ENCODE measurements at regions not wholly inside any gene's neighbourhood (a gene's known extent, or its start where the extent isn't known, plus 50 kb on each side); places are given as distances from the start of the nearest gene placed in this dataset.

DNA sequence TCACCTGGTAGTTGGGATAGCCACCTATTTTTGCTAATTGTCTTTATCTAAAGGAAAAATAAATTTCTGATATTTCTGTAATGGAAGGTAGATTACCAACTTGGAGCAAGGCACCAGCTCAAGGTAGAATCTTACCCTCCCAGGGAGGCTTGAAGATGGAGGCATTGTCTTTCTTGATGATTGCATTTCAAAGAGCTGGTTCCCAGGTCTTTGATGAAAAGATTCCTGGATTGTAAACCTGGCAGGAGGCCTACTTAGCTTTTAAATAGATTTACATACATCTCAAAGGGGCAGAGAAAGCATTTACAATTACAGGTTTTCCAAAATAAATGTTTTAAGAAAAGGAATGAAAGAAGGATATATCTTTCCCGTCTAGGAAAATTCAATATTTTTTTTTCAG lies 729.2 kb downstream of the LRFN5 start:
- no peak for DNase-seq (ENCODE audit: low spot score)

DNA sequence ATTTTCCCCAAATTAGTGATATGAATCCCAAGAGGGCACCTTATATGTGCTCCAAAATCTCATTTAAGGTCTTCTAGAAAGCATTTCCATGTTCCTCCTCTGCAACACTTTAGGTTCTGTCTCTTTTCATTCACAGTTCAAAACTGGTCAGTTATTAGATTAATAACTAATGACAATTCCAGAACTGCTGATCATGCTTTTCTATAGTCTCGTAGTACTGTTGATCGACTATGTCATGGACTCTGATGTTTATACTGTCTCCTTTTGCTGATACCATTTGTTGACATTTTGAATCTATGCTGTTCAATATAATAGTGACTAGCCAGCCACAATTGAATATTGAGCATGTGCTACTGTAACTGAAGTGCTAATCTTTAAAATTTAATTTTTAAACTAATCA lies 728.3 kb downstream of the LRFN5 start:
- no peak for DNase-seq (ENCODE audit: low spot score)

DNA sequence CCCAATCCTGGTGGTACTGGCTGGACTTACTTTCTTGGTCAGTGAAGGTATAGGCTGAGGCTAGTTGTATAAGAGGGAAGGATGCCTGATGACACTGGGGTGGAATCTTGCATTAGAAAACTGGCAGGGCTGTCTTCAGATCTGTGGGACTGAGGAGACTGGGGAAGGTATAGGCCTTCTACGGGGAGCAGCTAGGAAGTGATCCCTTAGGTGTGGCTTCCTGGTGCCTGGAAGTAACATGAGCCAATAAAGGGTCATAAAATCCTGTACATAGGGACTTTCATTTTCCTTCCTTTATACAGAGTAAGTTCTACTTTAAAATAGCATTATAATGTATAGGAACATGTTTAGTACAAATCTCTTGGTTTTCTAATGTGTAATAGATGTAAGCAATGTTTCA lies 716.8 kb downstream of the LRFN5 start:
- DNase-seq (ENCODE audit: low spot score) = no peak

DNA sequence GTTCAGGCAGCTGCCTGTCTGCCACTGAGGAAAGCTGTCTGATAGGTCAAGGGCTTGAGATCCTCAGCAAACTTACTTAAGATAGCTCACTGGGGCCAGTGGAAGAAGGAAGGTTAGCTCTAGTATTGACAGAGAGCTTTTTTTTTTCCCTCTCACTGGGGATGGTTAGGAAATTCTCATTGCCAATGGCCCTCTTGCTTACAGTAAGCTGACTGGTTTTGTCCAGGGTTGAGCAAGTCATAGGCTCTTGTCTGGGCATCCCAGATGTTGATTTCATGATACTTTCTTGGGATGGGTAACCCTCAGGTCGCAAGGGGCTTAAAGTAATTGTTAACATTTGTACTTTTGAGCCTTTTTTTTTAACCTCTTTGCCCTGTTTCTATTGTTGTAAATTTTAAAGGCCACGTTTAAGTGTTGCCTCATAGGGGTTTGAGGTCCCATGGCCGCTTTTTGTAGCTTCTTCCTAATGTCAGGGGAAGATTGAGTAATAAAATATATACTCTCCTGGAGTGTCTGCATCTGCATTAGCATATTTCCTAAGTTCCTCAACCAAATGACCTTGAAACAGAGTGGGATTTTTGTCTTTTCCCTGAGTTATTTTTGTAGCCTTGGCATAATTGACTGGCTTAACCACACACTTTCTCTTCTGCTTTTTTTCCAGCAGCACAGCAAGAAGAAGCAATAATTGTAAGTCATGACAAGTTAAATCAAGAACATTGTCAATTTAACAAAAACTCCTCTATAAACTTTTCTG lies 716.0 kb downstream of the LRFN5 start:
- no peak for DNase-seq (ENCODE audit: low spot score)

DNA sequence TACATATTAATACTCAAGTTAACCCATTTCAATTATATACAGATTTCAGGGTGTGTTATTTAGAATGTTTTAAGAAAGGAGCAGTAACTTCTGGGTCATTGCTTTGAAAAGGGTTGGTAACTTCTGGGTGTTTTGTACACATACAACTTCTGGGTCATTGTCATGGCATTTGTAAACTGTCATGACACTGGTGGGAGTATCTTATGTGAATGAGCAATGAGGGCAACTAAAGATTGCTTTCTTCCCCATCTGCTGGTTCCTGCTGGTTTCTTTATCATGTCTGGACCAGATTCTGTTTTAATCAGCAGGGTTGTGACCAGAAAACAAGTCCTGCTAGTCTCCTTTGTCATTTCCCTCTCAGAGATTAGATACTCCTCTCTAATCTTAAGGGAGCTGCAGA lies 713.3 kb downstream of the LRFN5 start:
- no peak for DNase-seq (ENCODE audit: low spot score)

DNA sequence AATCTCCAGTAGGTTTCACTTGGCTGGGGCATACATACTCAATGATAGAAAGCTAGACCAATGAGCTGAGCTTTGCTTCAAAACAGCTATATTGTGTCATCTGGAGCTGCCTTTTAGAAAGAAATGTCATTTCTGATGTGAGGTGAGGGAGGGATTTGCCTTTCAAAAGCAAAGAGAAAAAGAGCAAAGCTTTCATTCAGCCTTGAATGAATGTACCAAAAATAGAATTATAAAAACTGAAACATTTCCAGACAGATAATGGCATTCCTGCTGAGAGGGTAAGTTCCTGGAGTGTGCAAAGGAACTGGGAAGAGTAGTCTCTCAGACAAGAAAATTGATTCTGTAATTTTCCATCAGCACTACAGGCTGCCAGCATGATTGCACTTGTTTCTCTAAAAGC lies 710.0 kb downstream of the LRFN5 start:
- DNase-seq (ENCODE audit: low spot score) = no peak

DNA sequence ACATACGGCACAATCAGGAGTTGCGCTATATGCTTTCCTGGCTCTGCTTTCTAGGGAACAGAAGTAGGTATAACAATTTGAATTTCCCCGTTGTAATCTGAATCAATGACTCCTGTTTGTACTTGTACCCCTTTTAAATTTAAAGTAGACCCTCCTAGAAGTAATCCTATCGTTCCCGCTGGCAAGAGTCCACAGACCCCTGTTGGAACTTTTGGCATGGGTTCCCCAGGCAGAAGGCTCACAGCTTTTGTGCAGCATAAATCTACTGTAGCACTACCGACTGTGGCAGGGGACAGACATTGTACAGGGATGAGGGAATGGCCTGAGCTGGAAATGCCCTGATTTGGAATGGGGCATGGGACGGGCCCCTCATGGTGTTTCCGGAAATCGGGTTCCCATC lies 705.2 kb downstream of the LRFN5 start:
- no peak for DNase-seq (ENCODE audit: low spot score)

DNA sequence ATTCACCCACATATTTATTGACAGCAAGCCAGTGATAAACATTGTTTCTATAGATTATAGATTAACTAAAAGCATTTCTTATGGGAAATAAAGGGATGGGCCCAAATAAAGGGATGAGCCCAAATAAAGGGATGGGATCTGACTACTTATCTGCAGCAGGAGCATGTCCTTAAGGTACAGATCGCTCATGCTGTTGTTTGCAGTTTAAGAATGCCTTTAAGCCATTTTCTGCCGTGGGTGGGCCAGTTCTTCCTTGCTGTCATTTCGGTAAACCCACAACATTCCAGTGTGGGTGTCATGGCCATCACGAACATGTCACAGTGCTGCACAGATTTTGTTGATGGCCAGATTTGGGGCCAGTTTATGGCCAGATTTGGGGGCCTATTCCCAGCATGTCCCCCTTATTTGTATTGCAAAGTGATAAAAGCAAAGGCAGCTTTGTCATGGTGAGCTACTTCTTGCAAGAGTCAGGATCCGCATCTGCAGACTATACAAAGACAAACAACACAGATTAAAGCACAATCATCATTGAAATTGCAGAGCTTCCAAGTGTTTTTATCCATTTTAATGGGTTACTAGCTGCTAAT lies 700.7 kb downstream of the LRFN5 start:
- no peak for DNase-seq (ENCODE audit: low spot score)

DNA sequence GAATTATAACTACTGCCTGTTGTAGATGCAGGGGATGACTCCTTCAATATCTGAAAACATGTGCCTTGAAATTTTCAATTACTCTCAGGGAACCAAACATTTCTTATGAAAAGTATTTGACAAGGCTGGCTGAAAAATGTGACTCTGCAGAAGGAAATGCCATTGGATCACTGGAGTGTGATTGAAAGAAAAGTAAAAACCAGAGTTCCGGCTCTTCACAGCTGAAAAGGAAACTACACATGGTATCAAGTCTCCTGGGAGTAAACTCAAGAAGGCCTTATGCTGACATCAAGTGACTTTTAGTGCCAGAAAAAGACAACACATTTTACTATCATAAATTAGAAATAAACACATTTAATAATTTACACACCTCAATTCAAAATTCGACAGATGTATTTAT lies 693.0 kb downstream of the LRFN5 start:
- DNase-seq (ENCODE audit: low spot score) = no peak

DNA sequence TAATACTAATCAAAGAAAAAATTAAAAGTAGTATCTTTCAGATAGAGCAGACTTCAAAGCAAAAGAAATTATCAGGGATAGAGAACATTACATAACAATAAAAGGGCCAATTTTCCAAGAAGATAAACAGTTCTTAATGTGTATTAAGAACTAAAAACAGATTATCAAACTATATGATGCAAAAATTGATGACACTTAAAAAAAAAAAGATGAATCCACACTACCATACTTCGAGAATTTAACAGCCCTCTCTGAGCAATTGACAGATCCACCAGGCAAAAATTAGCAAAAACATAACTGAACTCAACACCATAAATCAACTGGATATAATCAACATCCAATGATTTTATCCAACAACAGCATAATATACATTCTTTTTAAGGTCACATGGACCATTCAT lies 686.5 kb downstream of the LRFN5 start:
- no peak for DNase-seq (ENCODE audit: low spot score)

DNA sequence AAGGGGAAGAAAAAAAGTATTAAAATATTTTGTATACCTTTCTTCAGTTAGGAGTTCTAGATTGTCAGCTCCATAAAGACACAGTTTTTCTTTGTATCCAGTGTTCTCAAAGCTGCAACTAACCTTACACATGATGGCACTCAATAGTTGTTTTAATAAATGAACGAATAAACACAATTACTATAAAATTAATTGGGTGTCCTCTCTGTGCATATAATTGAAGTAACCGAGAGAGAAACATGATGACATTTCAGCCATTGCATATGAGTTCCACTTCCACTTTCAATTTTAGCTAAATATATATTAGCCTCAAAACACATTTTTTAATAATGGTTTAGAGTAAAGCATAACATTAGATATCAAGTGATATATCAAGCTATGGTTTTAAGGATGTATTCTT lies 671.2 kb downstream of the LRFN5 start:
- DNase-seq (ENCODE audit: low spot score) = no peak

DNA sequence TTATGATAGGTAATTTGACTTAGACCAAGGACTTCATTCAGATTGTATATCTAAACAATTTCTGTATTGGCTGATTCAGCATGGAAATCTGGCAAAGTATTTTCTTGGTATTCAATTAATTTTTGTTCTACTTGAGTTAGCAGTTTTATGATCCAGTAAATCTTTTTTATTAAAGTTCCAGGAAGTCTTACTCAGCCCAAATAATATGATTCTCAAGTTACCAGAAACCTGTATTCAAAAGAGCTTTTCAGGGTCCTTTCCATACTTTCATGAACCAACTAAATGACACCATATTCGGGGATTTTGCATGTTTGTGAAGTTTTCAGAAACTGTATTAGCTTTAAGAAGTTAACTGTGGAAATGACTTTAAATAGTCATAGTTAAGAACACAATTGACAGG lies 662.6 kb downstream of the LRFN5 start:
- DNase-seq (ENCODE audit: low spot score) = no peak

DNA sequence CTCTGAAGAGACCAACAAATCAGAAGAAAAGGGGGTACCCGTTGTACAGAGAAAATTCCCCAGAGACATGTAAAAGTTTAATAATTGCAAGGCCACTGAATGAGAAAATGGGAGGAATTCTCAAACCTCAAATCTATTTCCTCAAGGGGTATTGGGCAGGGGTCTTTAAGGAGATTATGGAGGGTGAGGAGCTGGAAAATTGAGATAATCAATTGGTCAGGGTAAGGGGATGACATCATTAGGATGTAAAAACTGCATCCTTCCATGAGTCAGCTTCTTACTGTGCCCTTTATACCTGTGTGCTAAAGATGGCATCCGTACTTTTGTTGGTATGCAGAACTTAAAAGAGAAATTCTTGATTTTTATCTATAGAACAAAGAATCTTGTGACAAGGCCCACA lies 641.5 kb downstream of the LRFN5 start:
- DNase-seq (ENCODE audit: low spot score) = no peak

DNA sequence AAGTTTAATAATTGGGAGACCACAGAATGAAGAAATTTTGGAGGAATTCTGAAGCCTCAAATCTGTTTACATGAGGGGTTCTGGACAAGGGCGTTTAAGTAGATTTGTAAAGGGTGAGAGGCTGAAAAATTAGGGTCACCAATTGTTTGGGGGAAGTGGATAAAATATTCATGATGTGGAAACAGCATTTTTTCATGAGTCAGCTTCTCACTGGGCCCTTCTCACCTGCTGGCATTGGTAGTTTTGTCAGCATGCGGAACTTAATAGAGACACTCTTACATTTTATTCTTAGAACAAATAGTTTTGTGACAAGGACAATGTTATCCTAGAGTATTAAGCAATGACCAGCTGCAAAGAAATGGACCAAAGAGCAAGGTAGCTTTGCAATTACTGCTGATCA lies 634.4 kb downstream of the LRFN5 start:
- no peak for DNase-seq (ENCODE audit: low spot score)

DNA sequence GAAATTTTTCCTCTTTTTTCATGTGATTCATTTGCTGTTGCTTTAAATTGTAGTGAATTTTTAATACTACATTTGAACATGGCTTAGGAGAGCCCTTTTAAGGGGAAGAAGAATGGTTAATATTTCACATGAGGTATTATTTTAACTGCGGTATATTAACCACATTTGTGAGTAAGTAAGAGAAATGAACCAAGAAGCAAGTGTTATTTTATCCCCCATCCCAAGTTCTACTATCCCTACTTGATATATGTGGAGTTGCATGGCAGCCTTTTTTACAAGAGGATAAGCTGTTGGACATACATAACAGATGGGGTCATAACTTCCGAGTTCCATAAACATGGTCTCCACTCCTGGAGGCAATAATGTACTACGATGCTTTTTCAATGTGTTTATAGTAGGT lies 623.3 kb downstream of the LRFN5 start:
- DNase-seq (ENCODE audit: low spot score) = no peak

DNA sequence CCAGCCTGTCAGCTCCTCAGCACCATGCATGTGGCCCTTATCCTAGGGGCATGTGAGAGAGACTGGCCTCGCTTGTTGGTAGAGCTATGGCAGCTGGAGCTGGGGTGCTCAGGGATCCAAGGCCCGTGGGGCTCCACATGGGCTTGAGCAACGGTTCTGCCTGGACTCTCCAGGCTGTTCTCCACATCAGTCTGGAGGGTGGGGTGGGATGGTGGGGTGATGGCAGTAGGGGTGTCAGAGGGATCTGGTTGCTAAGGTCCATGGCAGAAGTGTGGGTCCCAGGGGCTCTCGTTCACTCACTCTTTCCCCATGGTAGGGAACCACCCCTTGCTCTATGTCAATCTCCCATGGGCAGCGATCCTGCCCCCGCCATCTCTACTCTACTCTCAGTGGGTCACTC lies 622.6 kb downstream of the LRFN5 start:
- DNase-seq (ENCODE audit: low spot score) = no peak

DNA sequence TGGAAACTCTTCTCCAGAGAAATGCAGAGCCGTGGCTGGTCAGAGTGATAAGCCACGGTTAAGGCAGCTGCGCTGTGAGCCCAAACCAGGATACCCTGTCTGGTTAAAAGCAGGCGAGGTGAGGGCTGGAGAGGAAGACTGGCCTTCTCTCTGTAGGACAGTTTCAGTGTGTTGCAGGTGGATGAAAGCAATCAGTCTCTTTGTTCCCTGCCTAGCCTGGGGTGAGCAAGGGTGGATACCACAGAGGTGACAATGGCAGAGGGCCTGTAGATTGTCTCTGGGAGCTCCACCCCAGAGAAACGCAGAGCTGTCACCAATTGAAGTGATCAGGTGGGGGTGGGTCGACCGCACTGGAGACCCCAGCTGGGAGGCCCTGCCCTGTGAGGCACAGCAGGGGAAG lies 621.9 kb downstream of the LRFN5 start:
- no peak for DNase-seq (ENCODE audit: low spot score)

DNA sequence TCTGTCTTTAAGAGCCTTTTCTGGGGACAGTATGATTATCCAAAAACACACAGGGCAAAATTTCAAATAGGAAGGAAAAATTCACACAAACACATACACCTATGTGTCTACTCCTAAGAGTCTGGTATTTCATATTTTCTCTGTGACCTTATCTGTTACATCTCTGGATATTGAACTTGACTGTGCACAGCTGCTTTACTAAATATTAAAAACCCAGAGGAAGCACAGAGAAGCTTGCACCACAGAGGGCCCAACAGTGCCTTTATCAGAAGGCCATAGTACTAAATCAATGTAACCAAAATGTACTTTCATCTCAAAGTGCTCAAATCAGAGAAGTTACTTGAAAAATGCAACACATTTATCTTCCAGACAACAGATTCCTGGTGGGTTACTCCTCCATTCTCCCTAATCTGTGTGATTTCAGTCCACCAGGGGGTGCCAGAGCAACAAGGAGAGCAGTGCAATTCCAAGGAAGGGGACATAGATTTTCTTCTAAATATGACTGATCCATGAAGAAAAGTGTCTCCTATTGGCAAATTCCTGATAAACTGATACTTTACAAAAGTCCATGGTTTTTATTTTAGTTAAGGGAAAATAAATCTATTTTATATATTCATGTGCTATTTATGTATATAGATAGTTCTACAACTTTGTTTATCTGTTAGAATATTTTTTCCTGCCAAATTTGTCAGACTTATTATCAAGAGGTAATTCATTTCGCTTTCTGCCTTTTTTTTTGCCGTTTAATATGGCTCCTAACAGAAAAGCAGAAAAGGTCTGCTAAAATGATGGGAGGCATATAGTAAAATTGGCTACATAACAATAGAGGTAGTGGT lies 617.6 kb downstream of the LRFN5 start:
- DNase-seq (ENCODE audit: low spot score) = peak; percentile 21

DNA sequence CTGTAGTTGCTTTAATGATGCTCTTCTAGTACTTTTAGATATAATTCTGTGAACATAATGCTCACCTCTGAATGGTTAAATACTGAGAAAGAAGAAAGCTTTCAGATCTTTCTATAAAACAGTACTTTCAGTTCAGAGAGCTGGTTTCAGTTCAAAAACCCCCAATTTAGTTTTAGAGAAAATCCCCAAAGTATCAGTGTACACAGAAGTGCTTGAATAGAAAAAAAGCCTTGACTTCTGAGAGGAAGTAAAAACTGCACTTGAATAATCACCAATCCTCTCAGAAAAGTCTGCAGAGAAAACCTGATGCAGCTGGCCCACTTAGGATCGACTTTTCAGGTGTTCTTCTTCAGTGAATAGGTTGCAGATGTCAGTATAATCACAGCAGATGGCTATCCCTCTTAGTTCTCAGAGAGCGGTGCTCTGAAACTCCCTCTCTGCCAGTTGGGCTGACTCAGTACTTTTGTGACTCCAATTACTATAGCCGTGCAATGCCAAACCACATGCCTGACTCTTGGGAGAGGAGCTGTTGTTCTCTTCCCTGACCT lies 616.3 kb downstream of the LRFN5 start:
- no peak for DNase-seq (ENCODE audit: low spot score)

DNA sequence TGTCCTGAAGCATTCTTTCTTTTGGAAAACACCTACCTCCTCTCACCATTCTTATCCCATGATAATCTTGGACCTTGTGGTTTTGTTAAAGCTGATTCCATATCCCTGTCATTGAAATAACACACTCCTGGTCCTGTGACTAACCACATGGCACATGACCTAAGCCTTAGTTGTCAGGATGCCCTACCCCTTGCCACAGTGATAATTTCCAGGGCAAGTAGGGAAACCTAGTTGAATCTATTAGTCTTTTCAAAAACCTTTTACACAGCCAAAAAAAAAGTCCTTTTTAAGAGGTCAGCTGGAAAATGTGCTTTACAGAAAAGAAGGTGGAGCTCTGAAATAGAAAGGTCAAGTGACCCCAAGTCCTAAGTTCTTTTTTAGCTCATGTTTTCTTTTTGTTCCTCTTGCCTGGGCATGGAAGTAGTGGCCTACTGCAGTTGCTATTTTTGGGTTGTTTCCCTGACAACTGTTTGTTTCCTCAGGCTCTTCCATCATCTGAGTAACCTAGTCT lies 608.4 kb downstream of the LRFN5 start:
- peak; percentile 16 for DNase-seq (ENCODE audit: low spot score)

DNA sequence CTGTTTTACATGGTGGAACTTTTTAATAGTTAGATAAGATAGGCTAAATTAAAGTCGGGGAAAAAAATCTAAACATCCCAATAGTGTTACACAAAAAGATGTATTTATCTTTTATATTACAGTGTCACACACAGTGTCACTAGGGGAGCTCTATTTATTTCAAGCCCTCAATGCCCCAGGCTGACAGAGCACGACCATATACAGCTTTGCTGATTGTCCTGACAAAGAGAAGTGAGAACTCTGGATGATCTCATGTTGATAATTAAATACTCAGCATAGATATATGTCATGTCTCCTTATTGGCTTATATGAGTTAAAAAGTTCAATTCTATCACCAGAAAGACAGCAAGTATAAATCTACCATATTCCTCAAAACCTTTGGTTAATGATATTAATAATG lies 594.3 kb downstream of the LRFN5 start:
- DNase-seq (ENCODE audit: low spot score) = no peak

DNA sequence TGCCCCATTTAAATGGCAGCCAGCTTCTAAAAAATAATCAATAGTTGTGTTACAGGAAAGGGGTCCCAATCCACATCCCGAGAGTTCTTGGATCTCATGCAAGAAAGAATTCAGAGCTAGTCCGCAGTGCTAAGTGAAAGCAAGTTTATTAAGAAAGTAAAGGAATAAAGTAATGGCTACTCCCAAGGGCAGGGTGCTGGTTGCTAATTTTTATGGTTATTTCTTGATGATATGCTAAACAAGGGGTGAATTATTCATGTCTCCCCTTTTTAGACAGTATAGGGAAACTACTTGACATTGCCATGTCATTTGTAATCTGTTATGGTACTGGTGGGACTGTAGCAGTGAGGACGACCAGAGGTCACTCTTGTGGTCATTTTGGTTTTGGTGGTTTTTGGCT lies 591.3 kb downstream of the LRFN5 start:
- no peak for DNase-seq (ENCODE audit: low spot score)
